Left renal pelvis (tissue), 4 donors: ENCODE measurements at regions not wholly inside any gene's neighbourhood (a gene's known extent, or its start where the extent isn't known, plus 50 kb on each side); places are given as distances from the start of the nearest gene placed in this dataset.
"Not testable (repeated sequence)": the region's sequence is repeated elsewhere in the genome, so short reads cannot be mapped to it uniquely, and the experiment has no call there.

ENCODE experiments used
- DNase-seq, 4 donors: peaks; one replicate each; pipeline ENCODE4 v3.0.0-alpha.2; 2013; ENCODE audit warnings: low read depth in 4 of 4, low spot score in 3 of 4

GRCh38 chr2:67891642-67892041 lies 171.2 kb downstream of the C1D start:
- no peak for DNase-seq

- no peak for DNase-seq
Measured at GRCh38 chr2:67892339-67892846, 170.4 kb downstream of the C1D start.

GRCh38 chr2:67895227-67895941 lies 167.4 kb downstream of the C1D start:
- peak in 3 of 4 donors; percentile 37 to 73 (median 63) for DNase-seq

GRCh38 chr2:67896076-67896475 lies 166.7 kb downstream of the C1D start:
- DNase-seq, result no peak

GRCh38 chr2:67896476-67896875 lies 166.3 kb downstream of the C1D start:
- no peak for DNase-seq

- DNase-seq, result no peak
Measured at GRCh38 chr2:67898595-67898994, 164.2 kb downstream of the C1D start.

GRCh38 chr2:67899187-67899586 lies 163.6 kb downstream of the C1D start:
- no peak for DNase-seq

GRCh38 chr2:67900826-67901225 lies 162.0 kb downstream of the C1D start:
- DNase-seq, result no peak

- no peak for DNase-seq
Measured at GRCh38 chr2:67904566-67904965, 158.2 kb downstream of the C1D start.

- DNase-seq, result no peak
Measured at GRCh38 chr2:67904966-67905365, 157.8 kb downstream of the C1D start.

- DNase-seq, result not testable (repeated sequence)
Measured at GRCh38 chr2:67906547-67906946, 156.3 kb downstream of the C1D start.

- no peak for DNase-seq
Measured at GRCh38 chr2:67917332-67918054, 145.3 kb downstream of the C1D start.

GRCh38 chr2:67918471-67918870 lies 144.3 kb downstream of the C1D start:
- no peak for DNase-seq

- no peak for DNase-seq
Measured at GRCh38 chr2:67919490-67919889, 143.3 kb downstream of the C1D start.

- DNase-seq, result no peak
Measured at GRCh38 chr2:67922080-67922785, 140.6 kb downstream of the C1D start.

- no peak for DNase-seq
Measured at GRCh38 chr2:67923696-67924095, 139.1 kb downstream of the C1D start.

- DNase-seq, result no peak
Measured at GRCh38 chr2:67927501-67927900, 135.3 kb downstream of the C1D start.

GRCh38 chr2:67930156-67930555 lies 132.6 kb downstream of the C1D start:
- no peak for DNase-seq

GRCh38 chr2:67936969-67937368 lies 125.8 kb downstream of the C1D start:
- no peak for DNase-seq

- no peak for DNase-seq
Measured at GRCh38 chr2:67938053-67938452, 124.8 kb downstream of the C1D start.

- no peak for DNase-seq
Measured at GRCh38 chr2:67945056-67945455, 117.7 kb downstream of the C1D start.
